ENCODE measurements at regions not wholly inside any gene's neighbourhood (a gene's known extent, or its start where the extent isn't known, plus 50 kb on each side); places are given as distances from the start of the nearest gene placed in this dataset.

DNA sequence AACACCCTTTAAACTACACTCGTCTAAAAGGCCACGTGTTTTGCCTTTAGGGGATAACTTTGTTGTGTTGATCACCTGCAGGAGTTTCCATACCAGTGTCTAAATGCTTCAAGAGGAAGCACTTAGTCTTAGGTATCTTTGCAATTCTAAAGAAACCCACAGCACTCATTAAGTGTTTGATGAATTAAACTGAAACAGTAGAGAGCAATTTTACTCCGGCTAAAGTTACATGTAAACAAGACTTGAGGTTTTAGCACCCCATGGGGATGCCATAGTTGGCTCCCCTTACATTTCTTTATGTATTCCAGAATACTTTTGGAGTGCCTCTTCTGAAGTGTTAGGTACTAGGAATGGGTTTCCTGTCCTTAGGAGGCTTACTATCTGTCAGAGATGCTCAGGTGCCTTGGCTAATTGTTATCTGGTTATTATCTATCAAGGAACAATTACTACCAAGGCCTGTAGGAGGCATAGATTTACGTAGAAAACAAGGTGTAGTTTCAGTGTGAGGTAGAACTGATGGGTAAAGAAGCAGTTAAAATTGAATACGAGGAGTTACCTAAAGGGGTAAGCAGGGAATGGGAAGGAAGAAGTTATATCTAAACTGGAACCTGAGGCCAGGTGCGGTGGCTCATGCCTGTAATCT lies 176.8 kb upstream of the SAMSN1 start:
- no peak for DNase-seq (ENCODE audit: low read depth)

DNA sequence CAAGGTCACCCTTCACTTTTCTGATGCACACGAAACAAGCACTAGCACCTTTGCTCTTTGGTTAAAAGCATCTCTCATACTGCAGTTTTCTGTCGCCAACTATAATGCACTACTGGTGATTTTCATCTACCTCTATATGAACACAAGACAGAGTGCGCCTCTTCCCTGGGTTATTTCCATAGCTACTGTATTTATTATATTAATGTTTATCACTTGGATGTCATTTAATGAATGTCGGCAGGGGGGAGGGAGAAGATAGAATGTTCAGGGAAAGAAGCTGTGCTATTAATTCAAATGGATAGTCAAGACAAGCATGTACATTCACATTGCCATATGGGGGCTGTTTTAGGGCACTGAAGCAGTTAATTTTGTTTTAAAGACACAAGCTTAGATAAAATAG lies 174.1 kb upstream of the SAMSN1 start:
- DNase-seq (ENCODE audit: low read depth): no peak

DNA sequence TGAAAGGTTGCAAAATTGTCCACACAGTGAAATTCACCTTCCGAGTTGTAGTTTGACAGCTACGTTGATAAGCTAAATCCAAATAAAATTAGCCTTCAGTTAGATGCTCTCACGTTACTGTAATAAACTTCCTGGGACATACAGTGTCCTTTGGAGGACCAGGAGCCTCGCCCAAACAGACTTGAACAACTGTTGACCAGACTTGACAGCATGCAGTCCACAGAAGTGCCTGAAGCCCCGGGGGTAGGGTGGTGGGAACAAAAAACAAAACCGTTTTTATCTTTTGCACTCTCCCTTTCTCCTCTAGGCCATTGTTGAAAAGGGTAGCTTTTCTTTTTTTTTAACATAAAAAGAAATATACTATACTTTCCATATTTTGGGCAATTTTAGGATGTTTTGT lies 172.8 kb upstream of the SAMSN1 start:
- DNase-seq (ENCODE audit: low read depth): no peak

DNA sequence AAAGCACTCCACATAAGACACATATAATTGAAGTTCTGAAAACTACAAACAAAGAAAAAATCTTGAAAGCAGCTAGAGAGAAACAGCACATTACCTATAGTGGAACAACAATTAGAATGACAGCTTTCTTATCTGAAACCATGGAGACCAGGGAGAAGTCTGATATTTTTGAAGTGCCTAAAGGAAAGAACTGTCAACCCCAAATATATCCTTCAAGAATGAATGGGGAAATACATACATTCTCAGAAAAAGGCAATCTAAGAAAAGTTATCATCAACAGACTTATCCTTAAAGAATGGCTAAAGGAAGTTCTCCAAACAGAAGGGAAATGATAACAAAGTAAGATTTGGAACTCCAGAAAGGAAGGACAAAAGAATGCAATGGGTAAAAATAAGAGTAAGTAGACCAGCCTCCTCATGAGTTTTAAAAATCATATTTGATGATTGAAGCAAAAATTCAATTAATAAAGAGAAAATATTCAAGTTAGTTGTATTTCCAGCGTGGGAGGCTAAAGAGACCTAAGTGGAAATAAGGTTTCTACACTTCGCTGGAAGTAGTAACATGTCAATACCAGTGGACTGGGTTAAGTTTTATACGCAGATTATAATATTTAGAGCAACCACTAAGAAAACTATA lies 170.8 kb upstream of the SAMSN1 start:
- no peak for DNase-seq (ENCODE audit: low read depth)

DNA sequence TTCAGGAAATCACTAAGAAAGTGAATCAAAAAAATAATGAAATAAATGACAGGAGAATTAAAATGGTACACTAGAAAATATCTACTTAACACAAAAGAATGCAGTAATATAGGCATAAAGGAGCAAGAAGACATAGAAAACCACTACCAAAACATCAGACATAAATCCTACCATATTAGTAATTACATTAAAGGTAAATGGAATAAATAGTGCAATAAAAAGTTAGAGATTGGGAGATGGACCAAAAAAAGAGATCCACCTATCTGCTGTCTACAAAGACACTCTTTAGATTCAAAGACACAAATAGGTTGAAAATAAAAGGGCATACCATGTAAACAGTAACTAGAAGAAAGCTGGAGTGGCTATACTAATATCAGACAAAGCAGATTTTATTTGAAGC lies 167.0 kb upstream of the SAMSN1 start:
- DNase-seq (ENCODE audit: low read depth): no peak

DNA sequence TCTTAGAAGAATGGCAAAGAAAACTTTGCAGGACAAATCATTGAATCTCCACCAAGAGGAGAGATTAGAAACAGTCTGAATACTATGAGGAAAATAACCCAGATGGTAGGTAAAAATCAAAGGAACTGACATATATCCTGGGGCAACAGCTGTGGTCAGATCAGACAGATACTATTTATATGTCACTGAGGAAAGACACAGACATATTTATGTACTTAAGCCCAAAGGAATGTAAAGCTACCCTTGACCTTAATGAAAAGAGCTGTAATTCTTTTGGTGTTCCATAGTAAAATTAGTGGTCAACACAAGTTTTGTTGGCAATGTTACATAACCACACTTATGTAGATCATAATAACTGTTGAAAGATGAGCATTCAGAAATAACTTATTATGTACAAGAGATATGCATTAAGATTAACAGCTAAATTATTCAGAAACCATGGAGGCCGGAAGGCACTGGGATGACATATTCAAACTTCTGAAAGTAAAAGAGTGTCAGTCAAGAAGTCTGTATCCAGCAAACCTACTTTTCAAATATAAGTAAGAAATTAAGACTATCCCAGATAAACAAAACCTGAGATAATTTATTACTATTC lies 166.1 kb upstream of the SAMSN1 start:
- no peak for DNase-seq (ENCODE audit: low read depth)

DNA sequence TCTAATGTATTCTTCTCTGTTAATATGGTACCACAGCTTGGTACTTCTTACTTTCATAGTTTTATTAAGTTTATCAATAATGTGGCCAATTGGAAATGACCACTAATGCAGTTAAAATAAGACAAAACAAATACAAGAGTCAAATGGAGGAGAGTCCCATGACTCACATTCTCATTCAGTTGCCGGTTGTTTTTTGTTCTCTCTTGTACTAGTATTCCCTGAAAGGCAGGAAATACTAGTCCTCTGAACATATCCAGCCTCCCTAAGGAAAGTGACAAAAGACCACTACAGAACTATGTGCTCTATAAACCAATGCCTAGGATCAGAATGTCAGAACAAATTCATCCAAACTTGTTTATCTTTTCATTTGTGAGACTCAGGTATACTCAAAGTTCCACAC lies 165.2 kb upstream of the SAMSN1 start:
- no peak for DNase-seq (ENCODE audit: low read depth)

DNA sequence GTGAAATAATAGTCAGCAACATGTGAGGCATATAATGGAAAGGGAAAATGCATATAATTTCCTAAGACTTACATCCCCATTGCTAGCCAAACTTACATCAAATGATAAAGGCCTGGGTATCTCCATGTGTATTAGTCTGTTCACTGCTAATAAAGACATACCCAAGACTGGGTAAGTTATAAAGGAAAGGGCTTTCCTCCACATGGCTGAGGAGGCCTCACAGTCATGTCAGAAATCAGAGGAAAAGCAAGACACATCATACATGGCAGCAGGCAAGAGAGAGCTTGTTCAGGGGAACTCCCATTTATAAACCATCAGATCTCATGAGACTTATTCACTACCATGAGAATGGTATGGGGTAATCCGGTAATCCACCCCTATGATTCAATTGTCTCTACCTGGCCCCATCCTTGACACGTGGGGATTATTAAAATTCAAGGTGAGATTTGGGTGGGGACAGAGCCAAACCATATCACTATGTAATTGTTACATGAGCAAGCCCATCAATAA lies 161.5 kb upstream of the SAMSN1 start:
- no peak for DNase-seq (ENCODE audit: low read depth)

DNA sequence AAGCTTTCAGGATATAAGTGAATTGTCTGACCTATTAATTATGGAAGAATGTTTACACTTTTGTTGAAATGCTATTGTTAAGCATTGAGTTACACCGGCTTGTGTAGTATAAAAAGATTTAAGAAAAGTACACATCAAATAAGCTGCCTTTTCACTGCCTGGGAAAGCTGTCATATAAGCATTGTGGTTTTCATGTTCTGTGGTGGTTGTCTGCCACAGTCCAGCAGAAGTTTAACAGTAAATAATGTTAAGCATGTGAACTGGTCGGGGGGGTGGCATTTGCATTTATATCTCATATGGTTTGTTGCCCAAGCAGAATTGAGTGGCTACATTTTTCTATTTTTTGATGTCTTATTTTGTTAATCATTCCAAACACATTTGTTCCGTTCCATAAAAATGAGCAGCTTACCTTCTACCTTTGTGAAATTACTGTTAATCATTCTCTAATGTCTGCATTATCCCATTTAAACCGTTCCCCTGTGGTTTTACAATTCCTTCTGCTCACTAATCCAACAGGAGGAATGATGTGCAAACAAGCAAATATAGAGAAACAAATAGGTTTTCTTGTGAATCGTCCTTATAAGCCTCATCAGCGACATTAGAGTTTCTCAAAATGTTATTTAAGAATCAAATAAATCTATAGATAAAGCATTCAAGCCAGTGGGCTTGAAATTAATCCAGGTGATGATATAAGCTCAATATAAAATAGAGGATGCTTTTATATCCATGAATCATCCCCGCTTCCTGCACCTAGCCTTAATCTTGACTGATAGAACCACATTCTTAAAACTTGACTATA lies 160.8 kb upstream of the SAMSN1 start:
- no peak for DNase-seq (ENCODE audit: low read depth)

DNA sequence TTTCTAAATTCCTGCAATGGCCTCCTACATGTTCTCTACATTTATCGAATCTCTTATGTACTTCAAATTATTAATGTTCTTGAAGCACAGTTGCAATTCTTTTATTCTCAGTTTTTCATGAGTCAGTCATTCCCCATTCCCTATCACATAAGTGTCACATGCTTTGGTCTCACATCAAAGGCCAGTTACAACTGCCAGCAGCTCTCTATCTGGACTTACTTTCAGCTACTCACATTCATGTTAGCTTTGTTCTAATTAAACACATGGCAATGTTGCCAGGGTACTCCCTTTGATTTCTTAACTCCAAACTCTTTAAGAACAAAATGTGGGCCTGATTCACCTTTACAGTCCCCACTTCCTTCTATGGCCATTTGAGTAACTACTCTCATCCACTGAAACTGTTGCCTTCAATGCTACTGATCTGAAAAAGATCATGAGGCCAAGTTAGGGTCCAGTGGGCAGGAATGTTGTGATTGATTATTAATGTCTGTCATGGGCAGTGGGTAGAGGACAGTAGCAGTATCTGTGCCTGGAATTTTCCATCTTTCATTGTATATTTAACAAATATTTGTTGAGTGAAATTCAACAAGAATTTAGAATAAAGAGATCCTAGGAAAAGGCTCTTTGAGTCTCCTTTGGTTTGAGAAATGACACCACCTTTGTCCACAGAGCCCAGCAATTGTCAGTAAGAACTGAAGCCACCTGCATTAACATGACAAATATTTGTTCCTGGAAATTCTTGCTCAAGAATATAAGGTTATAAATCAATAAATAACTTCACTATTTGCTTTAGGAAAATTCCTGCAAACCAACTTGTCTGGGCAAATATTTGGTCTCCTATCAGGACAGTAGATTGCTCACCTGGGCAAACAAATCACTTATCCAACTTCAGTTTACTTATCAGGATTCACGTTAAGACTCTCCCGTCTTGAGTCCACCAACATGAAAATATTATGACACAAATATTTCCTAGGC lies 153.6 kb upstream of the SAMSN1 start:
- DNase-seq (ENCODE audit: low read depth): no peak

DNA sequence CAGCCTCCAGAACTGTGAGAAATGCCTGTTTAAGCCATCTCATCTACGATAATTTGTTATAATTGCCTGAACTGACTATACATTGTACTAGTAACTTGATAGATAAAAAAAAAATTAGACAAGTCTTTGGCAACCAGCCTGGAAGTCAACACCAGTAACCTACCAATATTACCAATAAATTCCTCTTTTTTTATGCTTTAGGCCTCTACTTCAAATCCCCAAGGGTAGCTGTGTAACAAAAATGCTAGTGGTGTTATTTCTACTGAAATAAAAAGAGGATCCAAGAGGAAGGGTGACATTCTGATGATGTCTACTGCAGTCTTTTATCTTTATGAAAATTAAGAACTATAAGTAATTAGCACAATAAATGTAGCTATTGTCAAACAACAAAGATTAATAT lies 151.7 kb upstream of the SAMSN1 start:
- DNase-seq (ENCODE audit: low read depth): no peak

DNA sequence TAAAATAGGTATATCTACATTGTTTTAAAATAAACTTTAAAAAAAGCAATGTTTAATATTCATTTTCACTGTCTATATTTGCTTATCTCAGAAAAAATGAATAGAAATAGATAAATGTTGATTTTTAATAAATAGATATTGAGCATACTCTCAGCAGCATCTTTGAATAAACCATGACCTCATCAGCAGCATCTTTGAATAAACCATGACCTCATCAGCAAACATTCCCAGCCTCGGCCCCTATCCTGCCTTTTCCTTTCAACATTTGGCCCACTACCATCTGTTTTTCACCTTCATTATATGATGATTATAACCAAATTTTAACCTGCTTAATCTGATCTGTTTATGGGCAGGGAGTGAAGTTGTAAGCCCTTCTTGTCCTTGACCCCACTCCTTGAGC lies 148.7 kb upstream of the SAMSN1 start:
- DNase-seq (ENCODE audit: low read depth): no peak

DNA sequence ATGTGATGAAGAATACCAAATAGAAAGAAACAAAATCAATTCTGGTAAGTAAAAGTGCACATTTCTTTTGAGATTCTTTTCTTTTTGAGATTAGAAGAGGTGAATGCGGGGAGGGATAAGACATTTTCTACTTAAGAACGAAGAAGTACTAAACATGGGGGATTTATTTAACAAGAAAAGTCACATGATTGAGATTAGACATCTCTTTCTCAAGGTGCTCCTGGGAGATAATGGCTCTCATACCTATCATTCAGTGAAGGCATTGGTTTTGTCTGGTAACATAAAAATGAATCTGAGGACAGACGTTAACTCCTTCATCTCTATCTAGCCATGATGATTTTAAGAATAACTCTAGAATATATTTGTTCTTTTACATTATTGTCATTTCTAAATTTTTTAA lies 147.9 kb upstream of the SAMSN1 start:
- no peak for DNase-seq (ENCODE audit: low read depth)

DNA sequence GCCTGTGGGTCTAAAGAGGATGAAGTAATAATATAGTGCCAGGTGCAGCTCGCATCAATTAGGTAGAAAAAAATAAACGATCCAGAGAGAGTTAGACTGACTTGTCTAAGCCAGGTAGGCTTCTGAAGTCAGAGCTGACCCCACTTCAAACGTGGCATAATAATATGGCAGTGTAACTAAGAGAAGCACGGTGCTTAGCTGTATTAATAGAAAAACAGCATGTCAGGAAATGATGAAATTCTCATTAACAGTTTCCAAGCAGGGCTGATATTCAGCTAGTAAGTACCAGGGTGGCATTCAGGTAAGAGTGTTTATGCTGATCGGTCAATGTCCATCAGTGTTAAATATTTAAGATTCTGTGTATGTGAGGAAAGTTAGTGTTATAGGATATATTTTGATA lies 145.8 kb upstream of the SAMSN1 start:
- no peak for DNase-seq (ENCODE audit: low read depth)

DNA sequence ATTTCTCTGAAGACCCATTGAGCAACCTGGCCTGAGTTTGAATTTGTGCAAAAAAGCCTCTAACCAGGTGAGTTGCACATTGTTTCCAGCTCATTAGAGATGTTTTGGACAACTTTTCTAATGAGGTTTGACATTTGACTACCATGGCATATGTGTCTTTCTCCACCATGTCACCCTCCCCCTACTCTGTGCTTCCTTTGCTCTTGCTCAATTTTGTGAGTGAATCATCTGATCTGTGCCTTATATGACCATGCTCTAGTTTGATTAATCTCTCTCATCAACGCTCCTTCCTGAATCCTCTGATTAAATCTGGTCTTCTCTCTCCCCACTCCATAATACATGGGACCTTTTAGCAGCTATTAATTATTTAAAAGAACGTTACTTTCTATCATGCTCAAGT lies 144.8 kb upstream of the SAMSN1 start:
- DNase-seq (ENCODE audit: low read depth): no peak

DNA sequence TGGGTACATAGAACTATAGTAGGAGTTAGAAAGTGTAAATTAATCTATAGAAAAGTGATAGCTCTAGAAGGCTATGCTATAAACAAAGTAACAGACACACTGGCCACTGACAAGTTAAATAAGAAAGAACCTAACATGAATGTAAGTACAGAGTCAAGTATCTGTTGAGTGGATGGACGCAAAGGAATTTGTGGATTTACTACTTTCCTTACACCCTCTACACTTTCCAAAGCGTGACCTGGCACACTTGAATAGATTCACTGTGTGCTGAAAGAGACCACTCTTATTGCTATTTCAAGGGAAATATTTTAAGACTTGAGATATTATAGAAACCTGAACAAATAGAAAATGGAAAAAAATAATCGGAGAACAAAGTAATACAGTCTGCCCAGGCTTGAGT lies 142.8 kb upstream of the SAMSN1 start:
- no peak for DNase-seq (ENCODE audit: low read depth)

DNA sequence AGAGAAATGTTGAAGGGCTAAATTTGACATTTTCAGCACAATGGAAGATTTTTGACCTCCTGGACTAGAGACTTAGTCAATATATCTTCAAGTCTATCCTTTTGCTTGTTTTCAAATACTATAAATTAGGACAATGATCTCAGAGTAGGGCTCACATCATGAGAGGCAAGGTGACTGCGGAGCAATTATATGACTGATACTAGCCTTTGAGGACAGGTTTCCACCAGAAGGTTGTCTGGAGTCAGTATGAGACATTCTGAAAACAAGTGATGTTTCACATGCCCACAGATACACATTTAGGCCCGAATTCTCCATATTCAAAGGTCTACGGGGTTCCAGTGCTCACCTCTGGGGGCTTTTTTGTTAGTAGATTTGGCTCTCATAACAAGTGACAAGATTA lies 142.3 kb upstream of the SAMSN1 start:
- no peak for DNase-seq (ENCODE audit: low read depth)

DNA sequence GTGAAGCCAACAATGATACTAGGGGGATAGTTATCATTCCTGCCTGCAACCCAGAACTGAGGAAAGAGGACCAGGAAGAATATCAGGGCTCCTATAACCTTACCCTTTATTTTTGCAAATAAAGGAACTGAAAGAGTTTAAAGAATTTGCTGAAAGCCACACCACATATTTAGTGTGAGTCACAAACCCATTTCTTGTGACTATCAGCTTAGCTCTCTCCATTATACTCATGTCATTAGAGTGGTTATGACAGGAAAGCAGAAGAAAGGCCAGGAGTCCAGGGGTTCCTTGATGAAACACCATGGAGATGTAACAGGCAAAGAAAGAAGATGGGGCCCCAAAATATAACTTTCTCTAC lies 141.1 kb upstream of the SAMSN1 start:
- DNase-seq (ENCODE audit: low read depth): no peak

DNA sequence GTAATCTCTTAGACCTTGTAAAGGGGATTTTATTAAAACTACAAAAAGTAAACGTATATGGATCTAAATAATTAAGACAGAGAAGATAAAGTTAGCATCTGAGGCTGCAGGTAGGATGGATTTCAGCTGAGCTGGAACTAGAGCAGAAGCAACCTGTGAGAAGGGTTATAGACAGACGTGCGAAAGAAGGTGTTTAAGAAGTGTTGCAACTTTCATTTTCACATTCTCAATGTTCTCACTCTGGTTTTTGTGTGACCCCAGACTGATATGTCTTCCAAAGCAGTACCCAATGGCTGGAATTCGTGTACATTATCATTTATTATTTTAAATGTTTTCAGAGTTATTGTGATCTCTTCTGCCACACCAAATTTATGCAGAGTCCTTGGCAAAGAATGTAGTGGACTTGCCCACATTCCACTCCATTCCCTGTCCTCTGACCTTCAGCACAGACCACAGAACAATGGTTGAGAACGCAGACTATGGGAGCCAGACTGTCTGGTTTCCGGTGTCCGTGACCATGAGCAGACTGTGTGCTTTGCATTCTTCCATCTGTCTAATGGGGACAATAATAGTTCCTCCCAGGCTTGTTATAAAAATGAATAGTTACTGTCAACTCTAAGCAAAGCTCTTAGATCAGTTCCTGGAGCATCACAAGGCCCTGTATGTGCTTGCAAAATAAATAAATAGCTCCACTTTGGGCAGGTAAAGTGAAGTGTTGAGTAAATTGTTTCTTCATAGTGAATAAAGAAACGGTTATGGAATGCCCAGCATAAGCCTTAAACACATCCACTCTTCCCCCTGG lies 140.6 kb upstream of the SAMSN1 start:
- no peak for DNase-seq (ENCODE audit: low read depth)

DNA sequence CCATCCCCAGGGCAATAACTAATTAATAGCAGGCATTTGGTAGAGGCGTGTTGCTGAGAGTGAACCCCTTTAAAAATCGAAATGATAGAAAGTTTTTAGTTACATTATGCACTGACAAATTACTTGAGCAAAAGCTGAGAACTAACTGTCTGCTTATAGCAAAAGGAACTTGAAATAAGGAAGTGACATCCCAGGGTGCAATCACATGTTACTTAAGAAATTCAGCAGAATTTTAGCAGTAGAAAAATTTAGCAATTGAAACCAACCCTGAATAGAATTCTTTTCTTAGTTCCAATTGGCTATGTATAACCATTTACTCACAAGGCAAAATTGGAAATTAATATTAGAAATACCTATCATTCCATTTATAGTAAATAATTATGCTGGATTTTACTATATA lies 139.5 kb upstream of the SAMSN1 start:
- DNase-seq (ENCODE audit: low read depth): no peak

DNA sequence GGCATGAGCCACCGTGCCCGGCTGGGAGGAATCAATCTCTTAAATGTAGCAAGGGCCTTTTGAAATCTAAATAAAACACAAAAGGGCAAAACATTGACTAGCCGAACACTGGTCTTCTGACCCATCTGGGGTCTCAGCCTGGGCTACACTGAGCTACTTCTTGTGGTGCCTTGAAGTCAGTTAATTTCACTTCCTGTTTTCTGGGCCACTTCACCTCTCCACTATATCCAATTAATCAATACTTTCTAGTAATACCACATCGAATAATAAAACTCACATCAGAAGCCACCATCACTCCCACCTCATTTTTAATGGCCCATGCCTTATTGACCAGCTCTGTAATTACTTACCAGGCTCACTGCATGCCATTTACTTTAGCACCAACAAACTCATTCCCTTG lies 138.0 kb upstream of the SAMSN1 start:
- DNase-seq (ENCODE audit: low read depth): no peak

All from activated T-cell treated with anti-CD3 and anti-CD28 coated beads for 48 hours (primary cell).